CD14-positive monocyte (primary cell): ENCODE measurements at regions not wholly inside any gene's neighbourhood (a gene's known extent, or its start where the extent isn't known, plus 50 kb on each side); places are given as distances from the start of the nearest gene placed in this dataset.

Source experiments
- DNase-seq, 3 donors: peaks; one replicate each; pipeline ENCODE4 v3.0.0-alpha.2; 2011 to 2022
- H2AFZ ChIP-seq: 2 replicates; pipeline ENCODE4 v1.6.0; 2012; ENCODE audit warnings: mild to moderate bottlenecking, low read depth, low read length, inconsistent platforms; ENCODE audit not compliant: insufficient read depth, poor library complexity, severe bottlenecking
- H3K27ac ChIP-seq, 2 donors: 1 replicate in 1 of 2; 2 replicates in 1 of 2; pipeline ENCODE4 v1.5.1; 2012 to 2013; ENCODE audit warnings: low read length in 2 of 2, control low read depth in 1 of 2, inconsistent platforms in 1 of 2, low read depth in 1 of 2, mild to moderate bottlenecking in 1 of 2
- H3K27me3 ChIP-seq, 2 donors: one replicate each; pipeline versions ENCODE4 v1.6.0 to v1.6.1; 2011 to 2013; ENCODE audit warnings: low read length in 2 of 2; ENCODE audit not compliant: control insufficient read depth in 2 of 2, insufficient read depth in 2 of 2
- H3K36me3 ChIP-seq, 2 donors: replicated peaks in 1 of 2; 1 replicate in 1 of 2; 2 replicates in 1 of 2; pipeline versions ENCODE4 v1.5.1 to v1.6.1; 2012 to 2013; ENCODE audit warnings: low read length in 2 of 2, control low read depth in 1 of 2, inconsistent platforms in 1 of 2, mild to moderate bottlenecking in 1 of 2; ENCODE audit not compliant: insufficient read depth in 2 of 2, control insufficient read depth in 1 of 2
- H3K4me1 ChIP-seq, 2 donors: 1 replicate in 1 of 2; 2 replicates in 1 of 2; pipeline versions ENCODE4 v1.5.1 to v1.6.1; 2012 to 2013; ENCODE audit warnings: low read length in 2 of 2, control low read depth in 1 of 2, inconsistent platforms in 1 of 2, mild to moderate bottlenecking in 1 of 2, moderate library complexity in 1 of 2; ENCODE audit not compliant: insufficient read depth in 2 of 2, control insufficient read depth in 1 of 2
- H3K4me2 ChIP-seq: replicated peaks from 2 replicates; pipeline ENCODE3; 2012; ENCODE audit warnings: low read length, moderate library complexity, mild to moderate bottlenecking; ENCODE audit not compliant: poor library complexity, severe bottlenecking; ENCODE audit errors: extremely low read depth
- H3K4me3 ChIP-seq, 3 experiments: fragments of 200-600 bp in 1 of 3; sonication (generic) in 1 of 3; replicated peaks in 1 of 3; 1 replicate in 2 of 3; 2 replicates in 1 of 3; pipeline ENCODE4 v1.5.1; 2011 to 2013; ENCODE audit warnings: low read length in 3 of 3, mild to moderate bottlenecking in 3 of 3, control low read depth in 2 of 3, low read depth in 2 of 3, inconsistent platforms in 1 of 3, moderate library complexity in 1 of 3
- H3K79me2 ChIP-seq: 2 replicates; pipeline ENCODE4 v1.6.0; 2012; ENCODE audit warnings: mild to moderate bottlenecking, control low read depth, inconsistent platforms, low read length, moderate library complexity; ENCODE audit not compliant: insufficient read depth
- H3K9ac ChIP-seq: 2 replicates; pipeline ENCODE4 v1.6.0; 2017; ENCODE audit warnings: low read length, mild to moderate bottlenecking; ENCODE audit not compliant: insufficient read depth, poor library complexity, severe bottlenecking
- H3K9me3 ChIP-seq, 2 donors: replicated peaks in 1 of 2; 1 replicate in 1 of 2; 2 replicates in 1 of 2; pipeline versions ENCODE4 v1.5.1 to v1.6.1; 2012 to 2013; ENCODE audit warnings: low read length in 2 of 2, control low read depth in 1 of 2; ENCODE audit not compliant: control insufficient read depth in 1 of 2, insufficient read depth in 1 of 2
- H4K20me1 ChIP-seq: 2 replicates; pipeline ENCODE4 v1.6.0; 2012; ENCODE audit warnings: mild to moderate bottlenecking, low read length, control low read depth, moderate library complexity; ENCODE audit not compliant: insufficient read depth
- H3K27ac Mint-ChIP-seq, 7 donors: one replicate each; pipeline ENCODE4 v1.8.0; 2020; ENCODE audit warnings: mild to moderate bottlenecking in 7 of 7, mixed read lengths in 7 of 7, moderate library complexity in 6 of 7, inconsistent platforms in 2 of 7
- H3K27me3 Mint-ChIP-seq, 3 donors: one replicate each; pipeline ENCODE4 v1.8.0; 2021 to 2022; ENCODE audit warnings: low read depth in 3 of 3, mild to moderate bottlenecking in 3 of 3, mixed read lengths in 3 of 3, moderate library complexity in 3 of 3, inconsistent platforms in 1 of 3
- H3K36me3 Mint-ChIP-seq, 2 donors: one replicate each; pipeline ENCODE4 v1.8.0; 2020; ENCODE audit warnings: mixed read lengths in 2 of 2, inconsistent platforms in 1 of 2, mild to moderate bottlenecking in 1 of 2
- H3K4me1 Mint-ChIP-seq: one replicate; pipeline ENCODE4 v1.8.0; 2020; ENCODE audit warnings: mild to moderate bottlenecking, mixed read lengths
- H3K4me3 Mint-ChIP-seq, 2 donors: one replicate each; pipeline ENCODE4 v1.8.0; 2020; ENCODE audit warnings: mild to moderate bottlenecking in 2 of 2, mixed read lengths in 2 of 2, moderate library complexity in 1 of 2
- H3K9me3 Mint-ChIP-seq, 7 donors: one replicate each; pipeline ENCODE4 v1.8.0; 2020 to 2022; ENCODE audit warnings: mixed read lengths in 7 of 7, mild to moderate bottlenecking in 6 of 7, moderate library complexity in 6 of 7, inconsistent platforms in 2 of 7
- CTCF ChIP-seq: fragments of 200-600 bp; IDR thresholded peaks from one replicate; pipeline ENCODE4 v1.8.0; 2022; ENCODE audit warnings: antibody characterized with exemption, mild to moderate bottlenecking
- WGBS: methylation state at CpG from one replicate; pipeline ENCODE4 v1.1.5; 2013; ENCODE audit warnings: missing lambda C conversion rate; ENCODE audit not compliant: insufficient coverage; 5-methylcytosine and 5-hydroxymethylcytosine counted together
- intact Hi-C, 2 donors: fragments of 100-400 bp; cut with micrococcal nuclease; formaldehyde crosslinking; loops; one replicate each; pipeline versions ENCODE4 v1.15.0 to v1.15.1; 2023

- 93% methylated on average over 9 of the region's 11 CpGs for WGBS
- DNase-seq = no peak
- H2AFZ ChIP-seq = no peak overlapping the region
- no peak overlapping the region for H3K9ac ChIP-seq
- no peaks in the 10 kb centered on the region for H3K4me1 ChIP-seq
- no peak overlapping the region for H3K27ac ChIP-seq
- H3K4me3 ChIP-seq = no peak overlapping the region
- intact Hi-C loops = no loop called here
- TF ChIP-seq CTCF = no peak
- Mint-ChIP-seq H3K36me3 (no peaks in the 10 kb centered on the region), H3K27ac (no peak overlapping the region), H3K9me3 (peaks cover 0 to 5% (median 2%) of the 10 kb centered on the region in 7 donors), H3K4me3 (no peak overlapping the region), H3K27me3 (no peaks in the 10 kb centered on the region), H3K4me1 (no peaks in the 10 kb centered on the region)
- no peak overlapping the region for H3K4me2 ChIP-seq
- no peaks in the 10 kb centered on the region for H3K27me3 ChIP-seq
- H3K79me2 ChIP-seq = no peaks in the 10 kb centered on the region
- H3K36me3 ChIP-seq = no peaks in the 10 kb centered on the region
- H3K9me3 ChIP-seq = peaks cover 0 to 4% of the 10 kb centered on the region in 2 donors
- no peaks in the 10 kb centered on the region for H4K20me1 ChIP-seq
Observed at GRCh38 chr21:18518054-18518481, 114.5 kb upstream of the TMPRSS15 start.

GRCh38 chr21:18521204-18521603, 117.6 kb upstream of the TMPRSS15 start:
- no peak overlapping the region for H3K9ac ChIP-seq
- no peak overlapping the region for H3K4me2 ChIP-seq
- no peak overlapping the region for H3K4me3 ChIP-seq
- no peaks in the 10 kb centered on the region for H3K27me3 ChIP-seq
- peaks cover 0 to 4% of the 10 kb centered on the region in 2 donors for H3K9me3 ChIP-seq
- H3K4me1 Mint-ChIP-seq = no peaks in the 10 kb centered on the region
- intact Hi-C loops = no loop called here
- no peak overlapping the region for H3K27ac Mint-ChIP-seq
- H3K27me3 Mint-ChIP-seq = no peaks in the 10 kb centered on the region
- H3K79me2 ChIP-seq = no peaks in the 10 kb centered on the region
- WGBS = 55% methylated on average over 2 of the region's 2 CpGs
- no peaks in the 10 kb centered on the region for H4K20me1 ChIP-seq
- no peaks in the 10 kb centered on the region for H3K36me3 Mint-ChIP-seq
- no peak for DNase-seq
- H3K4me3 Mint-ChIP-seq = no peak overlapping the region
- peaks cover 0 to 5% (median 2%) of the 10 kb centered on the region in 7 donors for H3K9me3 Mint-ChIP-seq
- no peak overlapping the region for H2AFZ ChIP-seq
- no peak overlapping the region for H3K27ac ChIP-seq
- no peaks in the 10 kb centered on the region for H3K36me3 ChIP-seq
- TF ChIP-seq CTCF = no peak
- H3K4me1 ChIP-seq = no peaks in the 10 kb centered on the region
